H1 (cell line): ENCODE measurements at regions not wholly inside any gene's neighbourhood (a gene's known extent, or its start where the extent isn't known, plus 50 kb on each side); places are given as distances from the start of the nearest gene placed in this dataset.

Source experiments
- TF ChIP-seq, protein P1 (sequence below): IDR thresholded peaks from 2 replicates; pipeline ENCODE4 v1.6.1; 2012; ENCODE audit warnings: low read length, inconsistent platforms

DNA sequence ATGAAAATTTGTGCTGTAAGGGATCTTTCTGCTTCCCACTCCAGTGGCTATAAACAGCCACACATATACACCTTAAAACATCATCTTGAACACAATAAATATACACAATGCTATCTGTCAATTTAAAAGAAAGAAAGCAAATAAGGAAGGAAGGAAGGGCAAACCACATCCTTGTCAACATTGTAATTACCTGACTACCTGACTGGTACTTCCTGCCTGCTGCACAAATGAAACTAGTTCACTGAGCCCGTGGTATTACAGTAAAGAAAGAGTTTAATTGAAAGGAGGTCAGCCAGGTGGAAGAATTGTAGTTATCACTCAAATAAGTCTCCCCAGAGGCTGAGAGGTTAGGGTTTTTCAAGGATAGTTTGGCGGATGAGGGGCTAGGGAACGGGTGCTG lies 344.4 kb upstream of the ASIC2 start (continued):
- TF ChIP-seq, protein P1, sequence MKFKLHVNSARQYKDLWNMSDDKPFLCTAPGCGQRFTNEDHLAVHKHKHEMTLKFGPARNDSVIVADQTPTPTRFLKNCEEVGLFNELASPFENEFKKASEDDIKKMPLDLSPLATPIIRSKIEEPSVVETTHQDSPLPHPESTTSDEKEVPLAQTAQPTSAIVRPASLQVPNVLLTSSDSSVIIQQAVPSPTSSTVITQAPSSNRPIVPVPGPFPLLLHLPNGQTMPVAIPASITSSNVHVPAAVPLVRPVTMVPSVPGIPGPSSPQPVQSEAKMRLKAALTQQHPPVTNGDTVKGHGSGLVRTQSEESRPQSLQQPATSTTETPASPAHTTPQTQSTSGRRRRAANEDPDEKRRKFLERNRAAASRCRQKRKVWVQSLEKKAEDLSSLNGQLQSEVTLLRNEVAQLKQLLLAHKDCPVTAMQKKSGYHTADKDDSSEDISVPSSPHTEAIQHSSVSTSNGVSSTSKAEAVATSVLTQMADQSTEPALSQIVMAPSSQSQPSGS = no peak
